Amniotic epithelial cell (primary cell): ENCODE measurements at regions not wholly inside any gene's neighbourhood (a gene's known extent, or its start where the extent isn't known, plus 50 kb on each side); places are given as distances from the start of the nearest gene placed in this dataset.
A peak's percentile ranks its signal among the peaks of the same experiment; 100 is the strongest.

Experiments used
- DNase-seq: peaks from one replicate; pipeline ENCODE4 v3.0.0-alpha.2; 2010; ENCODE audit warnings: low read depth

GRCh38 chr7:22624781-22625180, 102.2 kb upstream of the IL6 start:
- no peak for DNase-seq

- DNase-seq = no peak
Measured at GRCh38 chr7:22622116-22622785, 104.7 kb upstream of the IL6 start.

GRCh38 chr7:22618528-22618927, 108.5 kb upstream of the IL6 start:
- no peak for DNase-seq

GRCh38 chr7:22617166-22617565, 109.8 kb upstream of the IL6 start:
- no peak for DNase-seq

- DNase-seq = peak; percentile 30
Measured at GRCh38 chr7:22613496-22613895, 113.5 kb upstream of the IL6 start.

- no peak for DNase-seq
Measured at GRCh38 chr7:22612776-22613175, 112.8 kb upstream of the STEAP1B start.

GRCh38 chr7:22611758-22612079, 111.7 kb upstream of the STEAP1B start:
- DNase-seq = no peak

GRCh38 chr7:22610951-22611757, 111.2 kb upstream of the STEAP1B start:
- no peak for DNase-seq

GRCh38 chr7:22610263-22610662, 110.3 kb upstream of the STEAP1B start:
- DNase-seq = no peak

GRCh38 chr7:22607180-22607579, 107.2 kb upstream of the STEAP1B start:
- DNase-seq = no peak

GRCh38 chr7:22604246-22604645, 104.3 kb upstream of the STEAP1B start:
- DNase-seq = no peak

GRCh38 chr7:22601812-22602565, 102.0 kb upstream of the STEAP1B start:
- peak; percentile 78 for DNase-seq

- DNase-seq = no peak
Measured at GRCh38 chr7:22601408-22601807, 101.4 kb upstream of the STEAP1B start.

GRCh38 chr7:22601003-22601402, 101.0 kb upstream of the STEAP1B start:
- DNase-seq = no peak

GRCh38 chr7:22598318-22598920, 98.4 kb upstream of the STEAP1B start:
- DNase-seq = no peak

GRCh38 chr7:22597844-22598243, 97.9 kb upstream of the STEAP1B start:
- peak; percentile 85 for DNase-seq

GRCh38 chr7:22596763-22597400, 96.9 kb upstream of the STEAP1B start:
- DNase-seq = no peak

- DNase-seq = no peak
Measured at GRCh38 chr7:22594020-22594419, 94.0 kb upstream of the STEAP1B start.

- no peak for DNase-seq
Measured at GRCh38 chr7:22591271-22591670, 91.3 kb upstream of the STEAP1B start.

- no peak for DNase-seq
Measured at GRCh38 chr7:22589641-22590201, 89.7 kb upstream of the STEAP1B start.

- DNase-seq = no peak
Measured at GRCh38 chr7:22588351-22588750, 88.4 kb upstream of the STEAP1B start.

GRCh38 chr7:22587322-22587721, 87.3 kb upstream of the STEAP1B start:
- peak; percentile 73 for DNase-seq
